ENCODE measurements at regions not wholly inside any gene's neighbourhood (a gene's known extent, or its start where the extent isn't known, plus 50 kb on each side); places are given as distances from the start of the nearest gene placed in this dataset.

- Histone ChIP-seq H3K9me3 (ENCODE audit: low read depth) (no peaks in the 10 kb centered on the region), H2AFZ (no peak overlapping the region), H4K20me1 (ENCODE audit: insufficient read depth, poor library complexity, severe bottlenecking) (no peaks in the 10 kb centered on the region), H3K36me3 (replicated peaks; ENCODE audit: insufficient read depth, low read depth) (no peaks in the 10 kb centered on the region), H3K4me2 (no peak overlapping the region), H3K27me3 (no peaks in the 10 kb centered on the region), H3K9me2 (replicated peaks; ENCODE audit: insufficient read depth) (no peaks in the 10 kb centered on the region), H3K4me1 (ENCODE audit: insufficient read depth) (no peaks in the 10 kb centered on the region), H3K27ac (no peak overlapping the region), H3K79me2 (no peaks in the 10 kb centered on the region), H3K4me3 (no peak overlapping the region)
- WGBS (ENCODE audit: low lambda C conversion rate, missing lambda C conversion rate), result 76% methylated on average over 2 of the region's 2 CpGs
- no peak for DNase-seq (ENCODE audit: low spot score)
- no peak for TF ChIP-seq EZH2phosphoT487 (IDR thresholded peaks at IDR 0.05; ENCODE audit: low read depth, severe bottlenecking, unreplicated experiment)
These were observed 90.7 kb downstream of the C11orf87 start for GRCh38 chr11:109512680-109513079.

GRCh38 chr11:109514313-109515018, 92.5 kb downstream of the C11orf87 start:
- H2AFZ ChIP-seq, result no peak overlapping the region
- H3K4me1 ChIP-seq (ENCODE audit: insufficient read depth), result no peaks in the 10 kb centered on the region
- H3K27ac ChIP-seq, result no peak overlapping the region
- H3K79me2 ChIP-seq, result no peaks in the 10 kb centered on the region
- H3K4me3 ChIP-seq, result no peak overlapping the region
- TF ChIP-seq CTCF (IDR thresholded peaks at IDR 0.05; ENCODE audit: poor library complexity) (no peak), EZH2phosphoT487 (IDR thresholded peaks at IDR 0.05; ENCODE audit: low read depth, severe bottlenecking, unreplicated experiment) (no peak), EZH2 (IDR thresholded peaks at IDR 0.05; ENCODE audit: borderline replicate concordance) (no peak)
- H3K27me3 ChIP-seq, result no peaks in the 10 kb centered on the region
- H4K20me1 ChIP-seq (ENCODE audit: insufficient read depth, poor library complexity, severe bottlenecking), result no peaks in the 10 kb centered on the region
- no peaks in the 10 kb centered on the region for H3K9me2 ChIP-seq (replicated peaks; ENCODE audit: insufficient read depth)
- WGBS (ENCODE audit: low lambda C conversion rate, missing lambda C conversion rate), result 69% methylated on average over 2 of the region's 2 CpGs
- H3K9me3 ChIP-seq (ENCODE audit: low read depth), result no peaks in the 10 kb centered on the region
- no peak overlapping the region for H3K4me2 ChIP-seq
- DNase-seq (ENCODE audit: low spot score), result no peak
- no peaks in the 10 kb centered on the region for H3K36me3 ChIP-seq (replicated peaks; ENCODE audit: insufficient read depth, low read depth)

GRCh38 chr11:109519253-109519652, 97.3 kb downstream of the C11orf87 start:
- no peak overlapping the region for H3K4me2 ChIP-seq
- H3K27ac ChIP-seq, result no peak overlapping the region
- no peaks in the 10 kb centered on the region for H3K9me2 ChIP-seq (replicated peaks; ENCODE audit: insufficient read depth)
- H3K27me3 ChIP-seq, result no peaks in the 10 kb centered on the region
- no peaks in the 10 kb centered on the region for H3K36me3 ChIP-seq (replicated peaks; ENCODE audit: insufficient read depth, low read depth)
- H3K4me1 ChIP-seq (ENCODE audit: insufficient read depth), result no peaks in the 10 kb centered on the region
- no peaks in the 10 kb centered on the region for H3K9me3 ChIP-seq (ENCODE audit: low read depth)
- no peak overlapping the region for H2AFZ ChIP-seq
- TF ChIP-seq EZH2phosphoT487 (IDR thresholded peaks at IDR 0.05; ENCODE audit: low read depth, severe bottlenecking, unreplicated experiment), result no peak
- no peak for TF ChIP-seq EZH2 (IDR thresholded peaks at IDR 0.05; ENCODE audit: borderline replicate concordance)
- TF ChIP-seq CTCF (IDR thresholded peaks at IDR 0.05; ENCODE audit: poor library complexity), result no peak
- H4K20me1 ChIP-seq (ENCODE audit: insufficient read depth, poor library complexity, severe bottlenecking), result no peaks in the 10 kb centered on the region
- no peak for DNase-seq (ENCODE audit: low spot score)
- WGBS (ENCODE audit: low lambda C conversion rate, missing lambda C conversion rate), result 89% methylated on average over 2 of the region's 2 CpGs
- H3K79me2 ChIP-seq, result no peaks in the 10 kb centered on the region
- H3K4me3 ChIP-seq, result no peak overlapping the region

GRCh38 chr11:109521571-109522086, 99.6 kb downstream of the C11orf87 start:
- H3K4me3 ChIP-seq, result no peak overlapping the region
- H2AFZ ChIP-seq, result no peak overlapping the region
- no peaks in the 10 kb centered on the region for H3K27me3 ChIP-seq
- no peaks in the 10 kb centered on the region for H4K20me1 ChIP-seq (ENCODE audit: insufficient read depth, poor library complexity, severe bottlenecking)
- no peaks in the 10 kb centered on the region for H3K9me3 ChIP-seq (ENCODE audit: low read depth)
- H3K79me2 ChIP-seq, result no peaks in the 10 kb centered on the region
- WGBS (ENCODE audit: low lambda C conversion rate, missing lambda C conversion rate), result 65% methylated on average over 1 of the region's 1 CpG
- H3K27ac ChIP-seq, result no peak overlapping the region
- DNase-seq (ENCODE audit: low spot score), result no peak
- no peaks in the 10 kb centered on the region for H3K36me3 ChIP-seq (replicated peaks; ENCODE audit: insufficient read depth, low read depth)
- H3K4me1 ChIP-seq (ENCODE audit: insufficient read depth), result no peaks in the 10 kb centered on the region
- no peak for TF ChIP-seq EZH2phosphoT487 (IDR thresholded peaks at IDR 0.05; ENCODE audit: low read depth, severe bottlenecking, unreplicated experiment)
- TF ChIP-seq EZH2 (IDR thresholded peaks at IDR 0.05; ENCODE audit: borderline replicate concordance), result no peak
- no peaks in the 10 kb centered on the region for H3K9me2 ChIP-seq (replicated peaks; ENCODE audit: insufficient read depth)
- H3K4me2 ChIP-seq, result no peak overlapping the region
